SJSA1 (cell line): ENCODE measurements at regions not wholly inside any gene's neighbourhood (a gene's known extent, or its start where the extent isn't known, plus 50 kb on each side); places are given as distances from the start of the nearest gene placed in this dataset.

ENCODE experiments used
- DNase-seq, 2 experiments: peaks; one replicate each; pipeline ENCODE4 v3.0.0-alpha.2; 2015 to 2020; ENCODE audit warnings: low spot score in 2 of 2, low read depth in 1 of 2
- H3K27ac ChIP-seq: fragments of 250-450 bp; sonication (Bioruptor Pico); 2 replicates; pipeline ENCODE4 v1.5.1; 2020; ENCODE audit warnings: mild to moderate bottlenecking, moderate library complexity
- H3K27me3 ChIP-seq: fragments of 250-450 bp; sonication (Bioruptor Pico); replicated peaks from 2 replicates; pipeline ENCODE4 v1.5.1; 2020; ENCODE audit warnings: mild to moderate bottlenecking, moderate library complexity
- H3K36me3 ChIP-seq: fragments of 250-450 bp; sonication (Bioruptor Pico); 2 replicates; pipeline ENCODE4 v1.5.1; 2020; ENCODE audit warnings: mild to moderate bottlenecking
- H3K4me1 ChIP-seq: fragments of 250-450 bp; sonication (Bioruptor Pico); replicated peaks from 2 replicates; pipeline ENCODE4 v1.6.1; 2021; ENCODE audit warnings: mild to moderate bottlenecking
- H3K4me3 ChIP-seq: fragments of 250-450 bp; sonication (Bioruptor Pico); 2 replicates; pipeline ENCODE4 v1.5.1; 2020; ENCODE audit warnings: mild to moderate bottlenecking
- H3K9me3 ChIP-seq: fragments of 250-450 bp; sonication (Bioruptor Pico); replicated peaks from 2 replicates; pipeline ENCODE4 v1.5.1; 2020; ENCODE audit warnings: mild to moderate bottlenecking

GRCh38 chr1:14366091-14367018 lies 232.1 kb upstream of the KAZN start:
- no peaks in the 10 kb centered on the region for H3K9me3 ChIP-seq
- H3K27me3 ChIP-seq, result 0 out of 2 replicates have a peak, but pooled peaks cover 3% of the 10 kb centered on the region
- no peak overlapping the region for H3K4me3 ChIP-seq
- no peaks in the 10 kb centered on the region for H3K36me3 ChIP-seq
- no peak overlapping the region for H3K27ac ChIP-seq
- DNase-seq, result no peak
- no peaks in the 10 kb centered on the region for H3K4me1 ChIP-seq

GRCh38 chr1:14367451-14367850 lies 231.0 kb upstream of the KAZN start:
- no peak overlapping the region for H3K27ac ChIP-seq
- no peaks in the 10 kb centered on the region for H3K4me1 ChIP-seq
- H3K4me3 ChIP-seq, result no peak overlapping the region
- H3K9me3 ChIP-seq, result no peaks in the 10 kb centered on the region
- no peaks in the 10 kb centered on the region for H3K36me3 ChIP-seq
- no peak for DNase-seq
- 0 out of 2 replicates have a peak, but pooled peaks cover 3% of the 10 kb centered on the region for H3K27me3 ChIP-seq

DNA sequence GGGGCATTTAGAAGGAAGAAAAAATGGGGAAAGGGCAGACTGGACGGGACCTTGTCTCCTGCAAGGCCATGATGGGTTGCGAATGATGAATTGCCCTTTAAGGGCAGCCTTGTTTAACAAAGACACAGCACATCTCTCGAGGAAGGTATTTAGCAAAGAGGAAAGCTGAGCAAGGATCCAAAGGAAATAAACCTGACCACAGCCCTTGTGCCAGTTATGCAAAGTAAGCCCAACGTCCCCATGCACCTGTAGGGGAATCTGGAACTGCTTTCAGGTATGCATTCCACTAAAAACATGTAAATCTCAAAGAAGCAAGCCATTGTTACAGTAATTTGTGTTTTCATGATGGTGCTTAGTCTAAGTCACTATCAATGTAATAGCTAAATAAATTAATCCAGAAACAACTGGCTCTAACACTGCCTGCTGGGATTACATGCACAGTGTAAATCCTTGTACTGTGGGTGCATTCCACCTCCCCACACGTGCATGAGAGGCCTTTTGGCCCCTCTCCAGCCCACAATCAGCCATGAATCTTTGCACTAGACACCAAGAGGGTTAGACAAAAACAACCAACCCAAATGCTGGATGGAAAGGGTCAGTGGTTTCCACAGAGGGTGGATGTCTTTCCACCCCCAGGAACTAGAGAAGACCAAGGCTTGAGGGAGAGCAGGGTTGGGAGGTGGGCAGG lies 228.8 kb upstream of the KAZN start:
- no peaks in the 10 kb centered on the region for H3K4me1 ChIP-seq
- H3K9me3 ChIP-seq, result no peaks in the 10 kb centered on the region
- no peak for DNase-seq
- H3K27me3 ChIP-seq, result 0 out of 2 replicates have a peak, but pooled peaks cover 3% of the 10 kb centered on the region
- H3K4me3 ChIP-seq, result no peak overlapping the region
- no peaks in the 10 kb centered on the region for H3K36me3 ChIP-seq
- no peak overlapping the region for H3K27ac ChIP-seq

GRCh38 chr1:14371771-14372497 lies 226.6 kb upstream of the KAZN start:
- no peaks in the 10 kb centered on the region for H3K4me1 ChIP-seq
- H3K27me3 ChIP-seq, result no peaks in the 10 kb centered on the region
- no peaks in the 10 kb centered on the region for H3K36me3 ChIP-seq
- H3K4me3 ChIP-seq, result no peak overlapping the region
- 0 out of 2 replicates have a peak, but pooled peaks cover 2% of the 10 kb centered on the region for H3K9me3 ChIP-seq
- no peak for DNase-seq
- H3K27ac ChIP-seq, result no peak overlapping the region

GRCh38 chr1:14372526-14372925 lies 226.0 kb upstream of the KAZN start:
- H3K27ac ChIP-seq, result no peak overlapping the region
- no peaks in the 10 kb centered on the region for H3K27me3 ChIP-seq
- DNase-seq, result no peak

DNA sequence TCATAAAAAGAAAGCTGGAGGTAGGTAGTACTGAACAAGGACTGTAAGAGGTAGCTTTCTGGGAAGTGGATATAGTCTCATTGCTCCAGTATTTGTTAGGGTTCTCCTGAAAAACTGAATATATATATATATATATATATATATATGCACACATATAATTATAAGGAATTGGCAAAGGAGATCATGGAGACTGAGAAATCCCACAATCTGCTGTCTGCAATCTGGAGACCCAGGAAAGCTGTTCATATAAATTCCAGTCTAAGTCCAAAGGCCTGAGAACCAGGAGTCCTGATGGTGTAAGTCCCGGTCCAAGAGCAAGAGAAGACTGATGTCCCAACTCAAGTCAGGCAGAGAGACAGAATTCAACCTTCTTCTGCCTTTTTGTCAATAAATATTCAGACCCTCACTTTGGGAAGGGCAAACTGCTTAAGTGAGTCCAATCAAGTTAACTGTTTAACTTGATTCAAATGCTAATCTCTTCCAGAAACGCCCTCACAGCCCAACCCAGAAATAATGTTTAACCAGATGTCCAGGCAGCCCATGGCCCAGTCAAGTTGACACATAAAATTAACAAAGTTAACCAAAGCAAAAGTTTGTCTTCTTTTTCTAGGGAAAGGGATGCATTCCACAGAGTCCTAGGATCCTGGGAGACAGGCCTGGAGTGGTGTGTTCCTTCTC lies 225.3 kb upstream of the KAZN start:
- Histone ChIP-seq H3K4me1 (no peaks in the 10 kb centered on the region), H3K4me3 (no peak overlapping the region), H3K9me3 (0 out of 2 replicates have a peak, but pooled peaks cover 2% of the 10 kb centered on the region), H3K27ac (no peak overlapping the region), H3K36me3 (no peaks in the 10 kb centered on the region), H3K27me3 (no peaks in the 10 kb centered on the region)
- no peak for DNase-seq

More at GRCh38 chr1:14372526-14372925, 226.0 kb upstream of the KAZN start:
- Histone ChIP-seq H3K9me3 (0 out of 2 replicates have a peak, but pooled peaks cover 2% of the 10 kb centered on the region), H3K36me3 (no peaks in the 10 kb centered on the region), H3K4me3 (no peak overlapping the region), H3K4me1 (no peaks in the 10 kb centered on the region)

GRCh38 chr1:14375226-14375625 lies 223.3 kb upstream of the KAZN start:
- no peak for DNase-seq
- Histone ChIP-seq H3K4me3 (no peak overlapping the region), H3K36me3 (no peaks in the 10 kb centered on the region), H3K4me1 (no peaks in the 10 kb centered on the region), H3K27ac (no peak overlapping the region), H3K9me3 (0 out of 2 replicates have a peak, but pooled peaks cover 2% of the 10 kb centered on the region), H3K27me3 (no peaks in the 10 kb centered on the region)

GRCh38 chr1:14377386-14377785 lies 221.1 kb upstream of the KAZN start:
- Histone ChIP-seq H3K27me3 (no peaks in the 10 kb centered on the region), H3K4me1 (no peaks in the 10 kb centered on the region), H3K4me3 (no peak overlapping the region), H3K36me3 (no peaks in the 10 kb centered on the region), H3K27ac (no peak overlapping the region), H3K9me3 (0 out of 2 replicates have a peak, but pooled peaks cover 5% of the 10 kb centered on the region)
- no peak for DNase-seq

DNA sequence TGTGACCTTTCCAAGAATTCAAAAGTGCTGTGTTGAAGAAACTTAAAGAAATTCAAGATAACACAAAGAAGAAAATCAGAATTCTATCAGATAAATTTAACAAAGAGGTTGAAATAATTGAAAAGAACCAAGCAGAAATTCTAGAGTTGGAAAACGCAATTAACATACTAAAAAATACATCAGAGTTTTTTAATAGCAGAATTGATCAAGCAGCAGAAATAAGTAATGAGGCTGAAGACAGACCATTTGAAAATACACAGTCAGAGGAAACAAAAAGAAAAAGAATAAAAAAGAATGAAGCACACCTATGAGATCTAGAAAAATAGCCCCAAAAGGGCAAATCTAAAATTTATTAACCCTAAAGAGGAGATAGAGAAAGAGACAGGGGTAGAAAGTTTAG lies 218.1 kb upstream of the KAZN start:
- no peak for DNase-seq
- Histone ChIP-seq H3K9me3 (0 out of 2 replicates have a peak, but pooled peaks cover 5% of the 10 kb centered on the region), H3K27ac (no peak overlapping the region), H3K4me1 (no peaks in the 10 kb centered on the region), H3K27me3 (no peaks in the 10 kb centered on the region), H3K4me3 (no peak overlapping the region), H3K36me3 (no peaks in the 10 kb centered on the region)

- Histone ChIP-seq H3K4me3 (no peak overlapping the region), H3K27me3 (no peaks in the 10 kb centered on the region), H3K36me3 (no peaks in the 10 kb centered on the region), H3K4me1 (no peaks in the 10 kb centered on the region), H3K9me3 (no peaks in the 10 kb centered on the region), H3K27ac (no peak overlapping the region)
- no peak for DNase-seq
Measured at GRCh38 chr1:14390816-14391215, 207.7 kb upstream of the KAZN start.

- Histone ChIP-seq H3K4me3 (no peak overlapping the region), H3K4me1 (no peaks in the 10 kb centered on the region), H3K36me3 (no peaks in the 10 kb centered on the region), H3K27me3 (no peaks in the 10 kb centered on the region), H3K27ac (no peak overlapping the region), H3K9me3 (no peaks in the 10 kb centered on the region)
- DNase-seq, result no peak
Measured at GRCh38 chr1:14392161-14392858, 206.2 kb upstream of the KAZN start.

GRCh38 chr1:14392859-14393365 lies 205.6 kb upstream of the KAZN start:
- H3K27ac ChIP-seq, result no peak overlapping the region

More at GRCh38 chr1:14392859-14393365, 205.6 kb upstream of the KAZN start:
- no peak overlapping the region for H3K4me3 ChIP-seq
- H3K9me3 ChIP-seq, result no peaks in the 10 kb centered on the region
- H3K36me3 ChIP-seq, result no peaks in the 10 kb centered on the region
- H3K4me1 ChIP-seq, result no peaks in the 10 kb centered on the region
- DNase-seq, result no peak
- no peaks in the 10 kb centered on the region for H3K27me3 ChIP-seq
